NCI-H524 treated with DMSO at 0.1 percent for 48 hours (cell line): ENCODE measurements at regions not wholly inside any gene's neighbourhood (a gene's known extent, or its start where the extent isn't known, plus 50 kb on each side); places are given as distances from the start of the nearest gene placed in this dataset.

Experiments
- DNase-seq: peaks from one replicate; lab custom pipeline; 2025; lab: John Stamatoyannopoulos, UW

- no peak for DNase-seq
Observed at GRCh38 chr4:181503687-181504390, 739.4 kb upstream of the TENM3 start.

GRCh38 chr4:181504924-181505323 is 738.3 kb upstream of the TENM3 start:
- DNase-seq, result peak; percentile 81

GRCh38 chr4:181507180-181507835 is 735.9 kb upstream of the TENM3 start:
- peak; percentile 24 for DNase-seq

GRCh38 chr4:181507938-181508337 is 735.3 kb upstream of the TENM3 start:
- no peak for DNase-seq

GRCh38 chr4:181508601-181509000 is 734.6 kb upstream of the TENM3 start:
- DNase-seq, result no peak

GRCh38 chr4:181509073-181509472 is 734.1 kb upstream of the TENM3 start:
- no peak for DNase-seq

GRCh38 chr4:181517491-181517890 is 725.7 kb upstream of the TENM3 start:
- no peak for DNase-seq

GRCh38 chr4:181520790-181521189 is 722.4 kb upstream of the TENM3 start:
- DNase-seq, result no peak

GRCh38 chr4:181523973-181524372 is 719.2 kb upstream of the TENM3 start:
- DNase-seq, result no peak

- DNase-seq, result no peak
Observed at GRCh38 chr4:181524499-181524898, 718.7 kb upstream of the TENM3 start.

- DNase-seq, result peak; percentile 58
Observed at GRCh38 chr4:181525634-181526033, 717.6 kb upstream of the TENM3 start.

GRCh38 chr4:181528570-181529184 is 714.5 kb upstream of the TENM3 start:
- DNase-seq, result no peak

- no peak for DNase-seq
Observed at GRCh38 chr4:181529537-181529936, 713.7 kb upstream of the TENM3 start.

- no peak for DNase-seq
Observed at GRCh38 chr4:181536196-181536746, 706.9 kb upstream of the TENM3 start.

GRCh38 chr4:181536811-181537434 is 706.3 kb upstream of the TENM3 start:
- no peak for DNase-seq

GRCh38 chr4:181538431-181538830 is 704.8 kb upstream of the TENM3 start:
- no peak for DNase-seq

- no peak for DNase-seq
Observed at GRCh38 chr4:181541396-181541795, 701.8 kb upstream of the TENM3 start.

- no peak for DNase-seq
Observed at GRCh38 chr4:181548873-181549575, 694.2 kb upstream of the TENM3 start.

- no peak for DNase-seq
Observed at GRCh38 chr4:181549576-181550188, 693.5 kb upstream of the TENM3 start.

- no peak for DNase-seq
Observed at GRCh38 chr4:181550381-181550780, 692.8 kb upstream of the TENM3 start.

- no peak for DNase-seq
Observed at GRCh38 chr4:181559637-181560036, 683.6 kb upstream of the TENM3 start.
